ENCODE measurements at regions not wholly inside any gene's neighbourhood (a gene's known extent, or its start where the extent isn't known, plus 50 kb on each side); places are given as distances from the start of the nearest gene placed in this dataset.
"Not testable (repeated sequence)": the region's sequence is repeated elsewhere in the genome, so short reads cannot be mapped to it uniquely, and the experiment has no call there.

DNA sequence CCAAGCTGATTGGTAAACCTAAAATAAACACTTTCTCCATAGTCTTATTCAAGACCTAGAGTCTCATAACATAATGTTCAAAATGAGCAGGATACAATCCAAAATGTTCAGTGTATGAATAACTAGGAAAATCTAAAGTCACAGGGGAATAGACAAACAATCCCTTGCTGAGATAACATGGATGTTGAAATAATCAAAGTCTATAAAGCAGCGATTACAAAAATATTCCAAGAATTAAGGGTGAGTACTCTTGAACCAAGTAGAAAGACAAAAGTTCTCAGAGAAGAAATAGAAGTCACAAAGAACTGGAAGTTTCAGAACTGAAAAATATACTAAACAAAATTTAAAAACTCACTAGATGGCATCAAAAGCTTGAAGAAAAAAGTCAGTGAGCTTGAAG is 561.0 kb downstream of the INSC start:
- DNase-seq: no peak
- no peak for FAIRE-seq

DNA sequence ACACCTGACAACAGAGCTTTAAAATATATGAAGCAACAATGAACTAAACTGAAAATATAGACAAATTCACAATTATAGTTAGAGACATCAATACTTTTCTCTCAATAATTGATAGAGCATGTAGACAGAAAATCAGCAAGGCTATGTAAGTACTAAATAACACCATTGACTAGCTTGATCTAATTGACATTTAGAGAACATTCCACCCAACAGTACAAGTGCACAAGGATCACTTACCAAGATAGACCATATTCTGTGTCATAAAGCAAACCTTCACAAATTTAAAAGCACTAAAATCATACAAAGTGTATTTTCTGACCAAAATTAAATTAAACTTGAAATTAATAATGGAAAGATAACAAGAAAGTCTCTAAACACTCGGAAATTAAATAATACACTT is 562.5 kb downstream of the INSC start:
- no peak overlapping the region for H3K4me3 ChIP-seq (ENCODE audit: low read depth in 1 of 3, low read length in 3 of 3)
- no peaks in the 10 kb centered on the region for H3K27me3 ChIP-seq (ENCODE audit: control insufficient read depth in 3 of 3, insufficient read depth in 3 of 3, low read length in 3 of 3)
- no peaks in the 10 kb centered on the region for H3K4me1 ChIP-seq (ENCODE audit: control insufficient read depth in 3 of 3, insufficient read depth in 2 of 3, low read depth in 1 of 3, low read length in 2 of 3)
- H3K9me3 ChIP-seq (ENCODE audit: control insufficient read depth in 2 of 2, insufficient read depth in 1 of 2, low read depth in 1 of 2, low read length in 1 of 2): no peaks in the 10 kb centered on the region
- no peaks in the 10 kb centered on the region for H3K36me3 ChIP-seq (ENCODE audit: control insufficient read depth in 3 of 3, insufficient read depth in 2 of 3, low read depth in 1 of 3, low read length in 3 of 3)
- no peak overlapping the region for H3K27ac ChIP-seq (ENCODE audit: low read depth in 1 of 3, low read length in 2 of 3)
- WGBS, 3 donors: 78 to 93% (median 81%) methylated on average over 1 of the region's 1 CpG
- no peak for FAIRE-seq
- no peak for DNase-seq

More for the DNA sequence above, 561.0 kb downstream of the INSC start:
- Histone ChIP-seq H3K27ac (ENCODE audit: low read depth in 1 of 3, low read length in 2 of 3) (no peak overlapping the region), H3K4me3 (ENCODE audit: low read depth in 1 of 3, low read length in 3 of 3) (no peak overlapping the region), H3K36me3 (ENCODE audit: control insufficient read depth in 3 of 3, insufficient read depth in 2 of 3, low read depth in 1 of 3, low read length in 3 of 3) (no peaks in the 10 kb centered on the region), H3K27me3 (ENCODE audit: control insufficient read depth in 3 of 3, insufficient read depth in 3 of 3, low read length in 3 of 3) (no peaks in the 10 kb centered on the region), H3K4me1 (ENCODE audit: control insufficient read depth in 3 of 3, insufficient read depth in 2 of 3, low read depth in 1 of 3, low read length in 2 of 3) (peaks cover 0 to 7% (median 0%) of the 10 kb centered on the region in 3 donors), H3K9me3 (ENCODE audit: control insufficient read depth in 2 of 2, insufficient read depth in 1 of 2, low read depth in 1 of 2, low read length in 1 of 2) (no peaks in the 10 kb centered on the region)
- WGBS, 3 donors: 28 to 78% (median 52%) methylated on average over 1 of the region's 1 CpG

DNA sequence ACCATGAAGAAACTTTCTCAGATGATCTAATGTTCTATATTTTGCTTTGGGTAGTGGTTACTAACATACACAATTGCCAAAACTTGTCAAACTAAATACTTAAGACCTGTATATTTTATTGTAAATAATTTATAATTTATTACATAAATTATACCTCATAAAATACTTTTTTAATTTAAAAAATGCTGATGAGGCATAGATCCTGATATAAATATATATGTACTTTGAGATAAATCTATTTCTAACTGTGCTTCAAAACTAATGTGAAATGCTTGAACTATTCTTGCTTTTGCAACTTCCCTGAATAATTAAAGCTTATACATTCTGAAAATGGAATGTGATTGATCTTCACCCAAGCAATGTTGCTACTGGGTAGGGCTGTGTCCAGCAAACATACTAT is 568.8 kb downstream of the INSC start:
- H3K4me1 ChIP-seq (ENCODE audit: control insufficient read depth in 3 of 3, insufficient read depth in 2 of 3, low read depth in 1 of 3, low read length in 2 of 3): no peaks in the 10 kb centered on the region
- no peaks in the 10 kb centered on the region for H3K27me3 ChIP-seq (ENCODE audit: control insufficient read depth in 3 of 3, insufficient read depth in 3 of 3, low read length in 3 of 3)
- no peak overlapping the region for H3K4me3 ChIP-seq (ENCODE audit: low read depth in 1 of 3, low read length in 3 of 3)
- no peaks in the 10 kb centered on the region for H3K36me3 ChIP-seq (ENCODE audit: control insufficient read depth in 3 of 3, insufficient read depth in 2 of 3, low read depth in 1 of 3, low read length in 3 of 3)
- DNase-seq (no peak), FAIRE-seq (no peak)
- no peak overlapping the region for H3K27ac ChIP-seq (ENCODE audit: low read depth in 1 of 3, low read length in 2 of 3)
- H3K9me3 ChIP-seq (ENCODE audit: control insufficient read depth in 2 of 2, insufficient read depth in 1 of 2, low read depth in 1 of 2, low read length in 1 of 2): no peaks in the 10 kb centered on the region

DNA sequence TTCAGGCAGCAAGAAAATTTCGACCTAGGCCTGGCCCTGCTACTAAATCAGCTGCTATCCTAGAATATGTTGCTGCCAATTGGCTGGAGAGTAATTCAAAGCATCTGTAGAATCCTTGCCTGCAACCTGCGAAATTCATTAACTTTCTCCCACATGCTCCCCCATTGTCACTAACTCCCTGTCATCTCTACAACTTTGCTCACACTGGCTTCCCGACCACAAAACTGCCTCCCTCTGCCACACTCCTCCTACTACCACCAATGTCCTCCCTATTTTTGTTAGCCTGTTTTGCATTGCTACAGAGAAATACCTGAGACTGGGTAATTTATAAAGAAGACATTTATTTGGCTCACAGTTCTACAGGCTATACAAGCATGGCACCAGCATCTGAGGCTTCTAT is 570.6 kb downstream of the INSC start:
- Histone ChIP-seq H3K27me3 (ENCODE audit: control insufficient read depth in 3 of 3, insufficient read depth in 3 of 3, low read length in 3 of 3) (no peaks in the 10 kb centered on the region), H3K27ac (ENCODE audit: low read depth in 1 of 3, low read length in 2 of 3) (no peak overlapping the region), H3K36me3 (ENCODE audit: control insufficient read depth in 3 of 3, insufficient read depth in 2 of 3, low read depth in 1 of 3, low read length in 3 of 3) (no peaks in the 10 kb centered on the region), H3K9me3 (ENCODE audit: control insufficient read depth in 2 of 2, insufficient read depth in 1 of 2, low read depth in 1 of 2, low read length in 1 of 2) (no peaks in the 10 kb centered on the region), H3K4me3 (ENCODE audit: low read depth in 1 of 3, low read length in 3 of 3) (no peak overlapping the region), H3K4me1 (ENCODE audit: control insufficient read depth in 3 of 3, insufficient read depth in 2 of 3, low read depth in 1 of 3, low read length in 2 of 3) (peaks cover 0 to under 1% (median 0%) of the 10 kb centered on the region in 3 donors)
- 71 to 89% (median 76%) methylated on average over 3 of the region's 3 CpGs for WGBS, 3 donors
- DNase-seq (no peak), FAIRE-seq (no peak)

DNA sequence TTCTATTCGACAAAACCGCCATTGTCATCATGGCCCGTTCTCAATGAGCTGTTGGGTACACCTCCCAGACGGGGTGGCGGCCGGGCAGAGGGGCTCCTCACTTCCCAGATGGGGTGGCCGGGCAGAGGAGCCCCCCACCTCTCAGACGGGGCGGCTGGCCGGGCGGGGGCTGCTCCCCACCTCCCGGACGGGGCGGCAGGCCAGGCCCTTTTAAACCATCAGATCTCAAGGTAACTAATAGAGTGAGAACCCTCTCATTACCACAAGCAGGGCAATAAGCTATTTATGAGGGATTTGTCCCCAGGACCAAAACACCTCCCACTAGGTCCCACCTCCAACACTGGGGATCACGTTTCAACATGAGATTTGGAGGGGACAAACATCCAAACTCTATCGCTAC is 571.5 kb downstream of the INSC start:
- H3K27me3 ChIP-seq (ENCODE audit: control insufficient read depth in 3 of 3, insufficient read depth in 3 of 3, low read length in 3 of 3); H3K27ac ChIP-seq (ENCODE audit: low read depth in 1 of 3, low read length in 2 of 3); H3K4me3 ChIP-seq (ENCODE audit: low read depth in 1 of 3, low read length in 3 of 3); H3K36me3 ChIP-seq (ENCODE audit: control insufficient read depth in 3 of 3, insufficient read depth in 2 of 3, low read depth in 1 of 3, low read length in 3 of 3); H3K9me3 ChIP-seq (ENCODE audit: control insufficient read depth in 2 of 2, insufficient read depth in 1 of 2, low read depth in 1 of 2, low read length in 1 of 2); FAIRE-seq; DNase-seq; H3K4me1 ChIP-seq (ENCODE audit: control insufficient read depth in 3 of 3, insufficient read depth in 2 of 3, low read depth in 1 of 3, low read length in 2 of 3): not testable (repeated sequence)
- 87 to 92% (median 89%) methylated on average over 13 to 14 of the region's 16 CpGs for WGBS, 3 donors

DNA sequence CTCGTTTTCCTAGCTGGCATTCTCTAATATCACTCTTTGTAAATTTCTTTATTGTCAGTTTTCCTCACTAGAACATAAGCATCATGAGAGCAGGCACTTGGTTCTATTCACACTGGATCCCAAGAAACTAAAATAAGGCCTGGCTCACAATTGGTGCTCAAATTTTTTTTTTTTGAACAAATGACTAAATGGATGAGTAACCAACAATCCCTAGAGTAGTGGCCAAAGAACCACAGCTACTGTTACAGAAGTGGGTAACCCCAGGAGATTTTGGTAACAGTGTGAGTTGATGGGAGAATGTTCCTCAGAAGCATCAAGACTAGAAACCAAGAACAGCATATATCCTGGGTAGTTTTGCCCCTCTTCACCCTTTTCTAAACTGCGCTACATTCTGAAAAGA is 572.6 kb downstream of the INSC start:
- Histone ChIP-seq H3K4me3 (ENCODE audit: low read depth in 1 of 3, low read length in 3 of 3) (no peak overlapping the region), H3K27ac (ENCODE audit: low read depth in 1 of 3, low read length in 2 of 3) (no peak overlapping the region), H3K36me3 (ENCODE audit: control insufficient read depth in 3 of 3, insufficient read depth in 2 of 3, low read depth in 1 of 3, low read length in 3 of 3) (no peaks in the 10 kb centered on the region), H3K27me3 (ENCODE audit: control insufficient read depth in 3 of 3, insufficient read depth in 3 of 3, low read length in 3 of 3) (no peaks in the 10 kb centered on the region), H3K9me3 (ENCODE audit: control insufficient read depth in 2 of 2, insufficient read depth in 1 of 2, low read depth in 1 of 2, low read length in 1 of 2) (no peaks in the 10 kb centered on the region), H3K4me1 (ENCODE audit: control insufficient read depth in 3 of 3, insufficient read depth in 2 of 3, low read depth in 1 of 3, low read length in 2 of 3) (peaks cover 0 to 2% (median 0%) of the 10 kb centered on the region in 3 donors)
- FAIRE-seq (no peak), DNase-seq (no peak)
- WGBS, 3 donors: 78 to 85% (median 85%) methylated on average over 2 of the region's 2 CpGs

DNA sequence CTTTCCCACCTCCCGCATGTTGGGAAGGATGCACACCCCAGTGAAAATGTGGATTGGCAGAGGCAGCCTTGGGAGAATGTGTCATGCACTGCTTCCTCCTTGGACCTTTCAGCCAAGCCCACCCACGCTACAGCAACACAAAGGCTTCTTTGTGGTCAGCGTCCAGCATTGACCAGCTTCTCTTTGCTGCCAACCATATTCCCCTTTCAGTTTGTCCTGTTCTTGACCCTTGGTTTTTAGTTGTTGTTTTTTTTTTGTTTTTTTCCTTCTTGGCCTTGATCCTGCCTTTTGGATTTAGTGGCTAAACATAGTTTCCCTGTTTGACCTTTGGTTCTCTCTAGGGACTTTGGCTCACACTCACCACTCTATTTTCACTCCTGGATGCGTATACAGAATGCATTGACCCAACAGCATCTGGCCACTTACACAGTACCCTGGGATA is 573.6 kb downstream of the INSC start:
- H3K4me3 ChIP-seq (ENCODE audit: low read depth in 1 of 3, low read length in 3 of 3): no peak overlapping the region
- no peak for DNase-seq
- 64 to 85% (median 75%) methylated on average over 4 of the region's 4 CpGs for WGBS, 3 donors
- no peaks in the 10 kb centered on the region for H3K9me3 ChIP-seq (ENCODE audit: control insufficient read depth in 2 of 2, insufficient read depth in 1 of 2, low read depth in 1 of 2, low read length in 1 of 2)
- no peak for FAIRE-seq
- H3K36me3 ChIP-seq (ENCODE audit: control insufficient read depth in 3 of 3, insufficient read depth in 2 of 3, low read depth in 1 of 3, low read length in 3 of 3): no peaks in the 10 kb centered on the region
- H3K27ac ChIP-seq (ENCODE audit: low read depth in 1 of 3, low read length in 2 of 3): no peak overlapping the region
- H3K27me3 ChIP-seq (ENCODE audit: control insufficient read depth in 3 of 3, insufficient read depth in 3 of 3, low read length in 3 of 3): no peaks in the 10 kb centered on the region
- H3K4me1 ChIP-seq (ENCODE audit: control insufficient read depth in 3 of 3, insufficient read depth in 2 of 3, low read depth in 1 of 3, low read length in 2 of 3): peaks cover 0 to 2% (median 0%) of the 10 kb centered on the region in 3 donors

DNA sequence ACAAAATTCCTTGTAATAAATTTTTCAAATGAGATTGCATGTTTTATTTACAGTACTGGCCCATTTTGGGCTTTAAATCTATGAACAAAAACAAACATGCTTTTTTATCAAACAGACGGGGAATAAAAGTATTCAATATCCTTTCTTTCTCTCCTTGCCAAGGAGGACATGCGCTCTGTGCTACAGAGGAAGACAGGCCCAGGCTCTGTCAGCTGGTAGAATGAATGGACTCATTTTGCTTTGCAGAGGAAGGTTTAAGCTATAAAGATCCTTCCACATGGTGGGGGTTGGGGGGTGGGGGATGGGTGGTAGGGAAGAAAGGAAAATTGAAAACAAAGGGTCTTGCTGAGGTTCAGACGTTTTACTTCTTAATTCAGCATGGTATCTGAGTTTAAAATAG is 575.6 kb downstream of the INSC start:
- Histone ChIP-seq H3K4me1 (ENCODE audit: control insufficient read depth in 3 of 3, insufficient read depth in 2 of 3, low read depth in 1 of 3, low read length in 2 of 3) (peaks cover 0 to 10% (median 2%) of the 10 kb centered on the region in 3 donors), H3K27ac (ENCODE audit: low read depth in 1 of 3, low read length in 2 of 3) (no peak overlapping the region), H3K9me3 (ENCODE audit: control insufficient read depth in 2 of 2, insufficient read depth in 1 of 2, low read depth in 1 of 2, low read length in 1 of 2) (no peaks in the 10 kb centered on the region), H3K4me3 (ENCODE audit: low read depth in 1 of 3, low read length in 3 of 3) (no peak overlapping the region), H3K27me3 (ENCODE audit: control insufficient read depth in 3 of 3, insufficient read depth in 3 of 3, low read length in 3 of 3) (no peaks in the 10 kb centered on the region), H3K36me3 (ENCODE audit: control insufficient read depth in 3 of 3, insufficient read depth in 2 of 3, low read depth in 1 of 3, low read length in 3 of 3) (no peaks in the 10 kb centered on the region)
- no peak for FAIRE-seq
- DNase-seq: no peak
- WGBS, 3 donors: 51 to 78% (median 71%) methylated on average over 3 of the region's 3 CpGs

DNA sequence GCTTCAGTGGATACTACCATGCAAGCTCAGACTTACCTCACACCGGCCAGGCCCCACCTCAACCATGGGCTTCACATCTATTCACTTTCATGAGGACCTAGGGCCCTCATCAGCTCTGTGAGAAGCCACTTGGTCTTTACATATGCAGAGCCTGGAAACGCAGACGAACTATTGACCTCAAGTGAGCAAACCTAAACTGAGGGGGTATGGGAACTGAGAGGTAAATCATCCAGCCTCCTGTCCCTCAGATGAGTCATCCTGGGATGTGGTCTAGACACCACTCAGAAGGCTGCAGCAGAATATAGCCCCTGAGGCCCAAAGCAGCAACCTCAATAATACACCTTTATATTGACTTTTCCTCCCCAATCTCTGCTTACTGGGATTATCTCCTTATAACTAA is 578.0 kb downstream of the INSC start:
- Histone ChIP-seq H3K4me1 (ENCODE audit: control insufficient read depth in 3 of 3, insufficient read depth in 2 of 3, low read depth in 1 of 3, low read length in 2 of 3) (peaks cover 0 to 25% (median 2%) of the 10 kb centered on the region in 3 donors), H3K27ac (ENCODE audit: low read depth in 1 of 3, low read length in 2 of 3) (no peak overlapping the region), H3K27me3 (ENCODE audit: control insufficient read depth in 3 of 3, insufficient read depth in 3 of 3, low read length in 3 of 3) (no peaks in the 10 kb centered on the region), H3K36me3 (ENCODE audit: control insufficient read depth in 3 of 3, insufficient read depth in 2 of 3, low read depth in 1 of 3, low read length in 3 of 3) (no peaks in the 10 kb centered on the region), H3K9me3 (ENCODE audit: control insufficient read depth in 2 of 2, insufficient read depth in 1 of 2, low read depth in 1 of 2, low read length in 1 of 2) (no peaks in the 10 kb centered on the region), H3K4me3 (ENCODE audit: low read depth in 1 of 3, low read length in 3 of 3) (no peak overlapping the region)
- FAIRE-seq (no peak), DNase-seq (no peak)
- WGBS, 3 donors: 82 to 88% (median 83%) methylated on average over 3 of the region's 3 CpGs

All from small intestine (tissue), 7 donors.